Colonic mucosa (tissue), 4 donors: ENCODE measurements at regions not wholly inside any gene's neighbourhood (a gene's known extent, or its start where the extent isn't known, plus 50 kb on each side); places are given as distances from the start of the nearest gene placed in this dataset.

Experiments
- DNase-seq: peaks from one replicate; pipeline ENCODE4 v3.0.0-alpha.2; 2020
- H3K27ac ChIP-seq: fragments of 200-600 bp; one replicate; pipeline ENCODE4 v1.8.0; 2021
- H3K27me3 ChIP-seq: fragments of 200-600 bp; one replicate; pipeline ENCODE4 v1.8.0; 2021
- H3K36me3 ChIP-seq: fragments of 200-600 bp; one replicate; pipeline ENCODE4 v1.8.0; 2021
- H3K4me1 ChIP-seq: fragments of 200-600 bp; one replicate; pipeline ENCODE4 v1.8.0; 2021; ENCODE audit warnings: mild to moderate bottlenecking
- H3K4me3 ChIP-seq: fragments of 200-600 bp; one replicate; pipeline ENCODE4 v1.8.0; 2021
- H3K9ac ChIP-seq, 2 donors: one replicate each; pipeline ENCODE4 v1.7.0; 2013; ENCODE audit warnings: control low read depth in 2 of 2, low read depth in 2 of 2, low read length in 2 of 2
- H3K9me3 ChIP-seq: fragments of 200-600 bp; one replicate; pipeline ENCODE4 v1.8.0; 2021
- CTCF ChIP-seq: fragments of 200-600 bp; IDR thresholded peaks from one replicate; pipeline ENCODE4 v1.8.0; 2022; ENCODE audit warnings: antibody characterized with exemption, mild to moderate bottlenecking
- intact Hi-C: fragments of 100-400 bp; cut with DNase I; formaldehyde crosslinking; loops from one replicate; pipeline ENCODE4 v1.14.1; 2022
- donor health status: healthy.
- donor health status: DM: no; HTN: no; CAD: no.
- donor health status: DM: no; HTN: no; CAD: no.

- no peak for DNase-seq
- H3K27me3 ChIP-seq: no peaks in the 10 kb centered on the region
- TF ChIP-seq CTCF: no peak
- H3K27ac ChIP-seq: no peak overlapping the region
- no peaks in the 10 kb centered on the region for H3K36me3 ChIP-seq
- no peak overlapping the region for H3K9ac ChIP-seq
- H3K9me3 ChIP-seq: no peaks in the 10 kb centered on the region
- intact Hi-C loops: no loop called here
- no peak overlapping the region for H3K4me3 ChIP-seq
- H3K4me1 ChIP-seq: no peaks in the 10 kb centered on the region
These were observed 527.5 kb downstream of the INHBA start for GRCh38 chr7:41175435-41175834.

GRCh38 chr7:41174521-41174920 is 528.4 kb downstream of the INHBA start:
- no peak for DNase-seq
- no peak for TF ChIP-seq CTCF
- Histone ChIP-seq H3K27me3 (no peaks in the 10 kb centered on the region), H3K4me1 (no peaks in the 10 kb centered on the region), H3K9me3 (no peaks in the 10 kb centered on the region), H3K36me3 (no peaks in the 10 kb centered on the region), H3K27ac (no peak overlapping the region), H3K4me3 (no peak overlapping the region), H3K9ac (no peak overlapping the region)
- intact Hi-C loops: no loop called here

- no peak overlapping the region for H3K27ac ChIP-seq
- DNase-seq: no peak
- H3K4me3 ChIP-seq: no peak overlapping the region
- intact Hi-C loops: no loop called here
- no peak for TF ChIP-seq CTCF
- no peaks in the 10 kb centered on the region for H3K4me1 ChIP-seq
- no peaks in the 10 kb centered on the region for H3K27me3 ChIP-seq
- H3K9ac ChIP-seq: no peak overlapping the region
- no peaks in the 10 kb centered on the region for H3K36me3 ChIP-seq
- no peaks in the 10 kb centered on the region for H3K9me3 ChIP-seq
These were observed 532.4 kb downstream of the INHBA start for GRCh38 chr7:41170466-41170865.

GRCh38 chr7:41169317-41169716 is 533.6 kb downstream of the INHBA start:
- H3K27me3 ChIP-seq: no peaks in the 10 kb centered on the region
- no peaks in the 10 kb centered on the region for H3K4me1 ChIP-seq
- no peak for TF ChIP-seq CTCF
- DNase-seq: no peak
- intact Hi-C loops: no loop called here
- H3K9me3 ChIP-seq: no peaks in the 10 kb centered on the region
- H3K36me3 ChIP-seq: no peaks in the 10 kb centered on the region
- H3K9ac ChIP-seq: no peak overlapping the region
- no peak overlapping the region for H3K27ac ChIP-seq
- no peak overlapping the region for H3K4me3 ChIP-seq

GRCh38 chr7:41167836-41168235 is 535.1 kb downstream of the INHBA start:
- no peaks in the 10 kb centered on the region for H3K36me3 ChIP-seq
- H3K27ac ChIP-seq: no peak overlapping the region
- H3K9ac ChIP-seq: no peak overlapping the region
- no peaks in the 10 kb centered on the region for H3K27me3 ChIP-seq
- DNase-seq: no peak
- no peak overlapping the region for H3K4me3 ChIP-seq
- intact Hi-C loops: no loop called here
- no peaks in the 10 kb centered on the region for H3K4me1 ChIP-seq
- no peak for TF ChIP-seq CTCF
- H3K9me3 ChIP-seq: no peaks in the 10 kb centered on the region

- intact Hi-C loops: no loop called here
- Histone ChIP-seq H3K27me3 (no peaks in the 10 kb centered on the region), H3K9ac (no peak overlapping the region), H3K36me3 (no peaks in the 10 kb centered on the region), H3K9me3 (no peaks in the 10 kb centered on the region), H3K4me1 (no peaks in the 10 kb centered on the region), H3K27ac (no peak overlapping the region), H3K4me3 (no peak overlapping the region)
- DNase-seq: no peak
- no peak for TF ChIP-seq CTCF
These were observed 538.5 kb downstream of the INHBA start for GRCh38 chr7:41164440-41164839.
